ENCODE measurements at regions not wholly inside any gene's neighbourhood (a gene's known extent, or its start where the extent isn't known, plus 50 kb on each side); places are given as distances from the start of the nearest gene placed in this dataset.

GRCh38 chr4:125728568-125728967 is 413.8 kb downstream of the FAT4 start (continued):
- no peak for TF ChIP-seq CUX1 (IDR thresholded peaks at IDR 0.05; ENCODE audit: insufficient replicate concordance, low read depth, low read length)
- no peak for TF ChIP-seq RELA (IDR thresholded peaks at IDR 0.05; ENCODE audit: borderline replicate concordance, partially characterized antibody)
- TF ChIP-seq SUPT20H (IDR thresholded peaks at IDR 0.05; ENCODE audit: borderline replicate concordance, control insufficient read depth, low read depth, low read length) = no peak

GRCh38 chr4:125729171-125729570 is 414.4 kb downstream of the FAT4 start:
- H3K27ac ChIP-seq (ENCODE audit: control insufficient read depth, insufficient read depth) = no peak overlapping the region
- no peaks in the 10 kb centered on the region for H3K9me3 ChIP-seq (replicated peaks; ENCODE audit: control insufficient read depth, insufficient read depth, low read length)
- no TSS peak for BruUV-seq (replicated peaks)
- H3K9ac ChIP-seq (ENCODE audit: control insufficient read depth, insufficient read depth, low read length) = no peak overlapping the region
- no peak overlapping the region for H3K4me2 ChIP-seq (ENCODE audit: control insufficient read depth, insufficient read depth)
- ChIA-PET CTCF (interaction anchor here (0.9 to 1.7 kb wide), 3 partner anchors 11 to 377 kb away, joined by 3 to 5 read pairs (median 3); no protein-coding TSS in a partner anchor), SMC1A (ENCODE audit: uncharacterized antibody, unreplicated experiment) (interaction anchor here (0.6 to 1.8 kb wide), 4 partner anchors 15 to 65 kb away, joined by 3 to 4 read pairs (median 3); no protein-coding TSS in a partner anchor), RAD21 (ENCODE audit: unreplicated experiment) (interaction anchor here (1.0 kb wide), 2 partner anchors 26 to 29 kb away, joined by 3 to 4 read pairs; no protein-coding TSS in a partner anchor), POLR2A (no interaction called here)
- H3K27me3 ChIP-seq (replicated peaks in 1 of 2; ENCODE audit: control insufficient read depth in 2 of 2, insufficient read depth in 2 of 2, low read length in 1 of 2) = no peaks in the 10 kb centered on the region
- no peak for FAIRE-seq
- H3K4me1 ChIP-seq (ENCODE audit: control insufficient read depth, insufficient read depth, low read length) = no peaks in the 10 kb centered on the region
- no peak for DNase-seq (ENCODE audit: low read depth, low spot score)
- intact Hi-C loops (cut with micrococcal nuclease; ENCODE audit: unreplicated experiment) (no loop called here), in situ Hi-C loops (cut with MboI) (no loop called here)
- H3K4me3 ChIP-seq = no peak overlapping the region
- ATAC-seq = no peak
- H3K36me3 ChIP-seq (ENCODE audit: control insufficient read depth in 2 of 2, insufficient read depth in 2 of 2, low read length in 1 of 2) = no peaks in the 10 kb centered on the region
- H2AFZ ChIP-seq (ENCODE audit: control insufficient read depth, low read depth, low read length) = no peak overlapping the region
- no peaks in the 10 kb centered on the region for H3K79me2 ChIP-seq (ENCODE audit: control insufficient read depth, insufficient read depth, low read length)
- no peaks in the 10 kb centered on the region for H4K20me1 ChIP-seq (ENCODE audit: control insufficient read depth, insufficient read depth)
- TF ChIP-seq ZBTB33 (IDR thresholded peaks at IDR 0.05) = no peak
- TF ChIP-seq MTA3 (IDR thresholded peaks at IDR 0.05; ENCODE audit: borderline replicate concordance, low read length) = no peak
- no peak for TF ChIP-seq SIN3A (IDR thresholded peaks at IDR 0.05; ENCODE audit: low read depth, low read length)
- TF ChIP-seq CHD1 (IDR thresholded peaks at IDR 0.05; ENCODE audit: low read depth, low read length) = no peak
- TF ChIP-seq NBN (IDR thresholded peaks at IDR 0.05) = no peak
- TF ChIP-seq ZNF592 (IDR thresholded peaks at IDR 0.05) = no peak
- TF ChIP-seq FOS (IDR thresholded peaks at IDR 0.05; ENCODE audit: borderline replicate concordance, extremely low read depth, insufficient read length) = no peak
- no peak for TF ChIP-seq ELK1 (IDR thresholded peaks at IDR 0.05; ENCODE audit: low read depth, low read length)
